Amygdala (tissue), 56 donors: ENCODE measurements at regions not wholly inside any gene's neighbourhood (a gene's known extent, or its start where the extent isn't known, plus 50 kb on each side); places are given as distances from the start of the nearest gene placed in this dataset.
"Not testable (repeated sequence)": the region's sequence is repeated elsewhere in the genome, so short reads cannot be mapped to it uniquely, and the experiment has no call there.

ENCODE experiments used
- DNase-seq, 56 donors: peaks; one replicate each; lab custom pipeline; 2025; lab: John Stamatoyannopoulos, UW

- no peak for DNase-seq
Observed at GRCh38 chr7:63087575-63088190, 911.0 kb upstream of the ZNF722 start.

DNA sequence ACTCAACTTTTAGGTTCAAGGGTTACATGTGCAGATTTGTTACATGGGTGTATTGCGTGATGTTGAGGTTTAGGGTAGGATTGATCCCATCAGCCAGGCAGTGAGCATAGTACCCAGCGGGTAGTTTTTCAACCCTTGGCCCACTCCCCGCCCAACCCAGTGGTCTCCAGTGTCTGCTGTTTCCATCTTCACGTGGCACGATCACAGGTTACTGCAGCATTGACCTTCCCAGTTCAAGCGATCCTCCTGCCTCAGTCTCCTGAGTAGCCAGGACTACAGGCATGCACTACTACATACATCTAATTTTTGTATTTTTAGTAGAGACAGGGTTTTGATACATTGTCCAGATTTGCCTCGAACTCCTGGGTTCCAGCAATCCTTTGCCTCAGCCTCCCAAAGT lies 905.7 kb upstream of the ZNF722 start:
- DNase-seq = no peak

DNA sequence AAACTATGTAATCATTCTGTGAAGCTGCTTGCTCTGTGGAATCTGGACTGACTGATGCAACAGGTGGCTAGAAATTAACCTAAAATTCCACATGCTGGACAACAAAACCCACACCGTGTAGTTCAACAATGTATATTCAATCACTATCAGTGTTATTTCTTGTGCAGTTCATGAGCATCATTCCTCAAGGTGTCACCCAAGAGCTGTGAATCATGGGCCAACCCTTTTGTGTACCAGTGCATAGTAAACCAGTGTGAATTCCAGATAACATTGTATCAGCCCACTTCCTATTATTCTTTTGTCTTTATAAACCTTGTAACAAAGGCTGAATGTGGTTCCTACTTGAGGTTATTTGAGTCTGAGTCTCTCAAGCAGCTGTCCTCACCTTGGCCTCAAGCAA lies 905.2 kb upstream of the ZNF722 start:
- no peak for DNase-seq

- no peak for DNase-seq
Observed at GRCh38 chr7:63096141-63096540, 902.5 kb upstream of the ZNF722 start.

- no peak for DNase-seq
Observed at GRCh38 chr7:63104666-63105065, 894.0 kb upstream of the ZNF722 start.

DNA sequence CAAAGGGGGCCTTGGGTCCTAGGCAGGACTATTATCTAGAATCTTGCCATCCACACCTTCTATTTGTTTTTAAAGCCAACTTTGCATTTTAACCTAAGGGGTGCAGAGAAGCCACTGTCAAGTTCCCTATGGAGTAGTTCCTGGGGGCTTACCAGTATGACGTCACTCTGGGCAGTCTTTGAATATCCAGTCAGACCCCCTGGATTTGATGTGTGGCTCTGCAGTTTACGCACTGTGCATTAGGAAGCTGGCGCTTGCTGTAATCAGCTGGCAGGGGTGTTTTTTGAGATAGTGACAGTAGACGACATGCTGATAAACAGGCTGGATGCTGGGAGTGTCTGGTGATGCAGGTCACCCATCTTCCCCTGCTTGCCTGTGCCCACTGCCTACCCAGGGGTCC lies 892.7 kb upstream of the ZNF722 start:
- no peak for DNase-seq

GRCh38 chr7:63106506-63107388 lies 891.9 kb upstream of the ZNF722 start:
- no peak for DNase-seq

DNA sequence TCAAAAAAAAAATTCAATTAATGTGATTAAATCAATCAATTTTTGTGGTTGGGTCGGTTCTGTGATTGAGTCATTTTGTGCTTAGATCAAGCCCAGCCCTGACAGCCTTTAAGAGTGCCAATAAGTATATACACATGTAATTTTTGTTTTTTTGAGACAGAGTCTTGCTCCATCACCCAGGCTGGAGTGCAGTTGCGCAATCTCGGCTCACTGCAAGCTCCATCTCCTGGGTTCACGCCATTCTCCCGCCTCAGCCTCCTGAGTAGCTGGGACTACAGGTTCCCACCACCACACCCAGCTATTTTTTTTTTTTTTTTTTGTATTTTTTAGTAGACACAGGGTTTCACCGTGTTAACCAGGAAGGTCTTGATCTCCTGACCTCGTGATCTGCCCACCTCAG lies 887.1 kb upstream of the ZNF722 start:
- not testable (repeated sequence) for DNase-seq

- DNase-seq = no peak
Observed at GRCh38 chr7:63112764-63113712, 885.6 kb upstream of the ZNF722 start.

DNA sequence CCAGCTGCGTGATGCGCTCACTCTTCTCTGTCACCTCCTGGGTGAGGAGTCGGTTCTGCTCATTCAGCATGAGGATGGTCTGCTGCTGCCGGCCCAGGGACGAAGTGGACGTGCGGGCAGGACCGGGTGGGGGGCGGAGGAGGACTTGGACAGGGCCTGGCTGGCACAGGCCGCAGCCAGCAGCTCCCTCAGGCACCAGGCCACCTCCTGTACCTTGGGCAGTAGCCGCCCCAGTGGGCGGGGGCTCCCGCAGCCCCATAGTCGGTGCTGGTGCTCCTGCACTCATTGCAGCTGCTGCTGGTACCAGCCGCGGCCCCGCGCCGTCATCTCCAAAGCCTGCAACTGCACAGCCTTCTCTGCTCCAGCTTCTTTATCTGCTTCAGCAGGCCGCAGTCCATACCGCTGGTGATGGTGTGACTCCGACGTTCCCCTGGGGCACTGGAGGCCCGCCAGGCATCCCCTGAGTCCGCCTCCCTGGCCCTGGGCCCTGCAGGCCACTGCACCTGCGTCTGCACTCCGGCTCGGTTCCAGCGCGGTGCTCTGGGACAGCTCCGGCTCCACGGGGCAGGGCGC lies 884.9 kb upstream of the ZNF722 start:
- no peak for DNase-seq

- DNase-seq = no peak
Observed at GRCh38 chr7:63114371-63114985, 884.2 kb upstream of the ZNF722 start.
